Neuronal stem cell (in vitro differentiated cells): ENCODE measurements at regions not wholly inside any gene's neighbourhood (a gene's known extent, or its start where the extent isn't known, plus 50 kb on each side); places are given as distances from the start of the nearest gene placed in this dataset.
A peak's percentile ranks its signal among the peaks of the same experiment; 100 is the strongest.

Experiments
- DNase-seq: peaks from one replicate; pipeline ENCODE4 v3.0.0-alpha.2; 2013; ENCODE audit warnings: low spot score
- H2AFZ ChIP-seq: one replicate; pipeline ENCODE4 v1.6.1; 2013; ENCODE audit warnings: mild to moderate bottlenecking, low read length, inconsistent platforms
- H2AK5ac ChIP-seq: 2 replicates; pipeline ENCODE4 v1.6.1; 2013; ENCODE audit warnings: low read depth, mild to moderate bottlenecking, inconsistent platforms, low read length, moderate library complexity, mixed read lengths
- H2BK120ac ChIP-seq: 2 replicates; pipeline ENCODE4 v1.6.1; 2013; ENCODE audit warnings: low read depth, mild to moderate bottlenecking, inconsistent platforms, low read length, moderate library complexity, mixed read lengths
- H2BK12ac ChIP-seq: one replicate; pipeline ENCODE4 v1.6.1; 2013; ENCODE audit warnings: low read length, inconsistent platforms
- H2BK15ac ChIP-seq: 2 replicates; pipeline ENCODE4 v1.6.1; 2013; ENCODE audit warnings: mild to moderate bottlenecking, low read length, inconsistent platforms, mixed read lengths
- H2BK5ac ChIP-seq: one replicate; pipeline ENCODE4 v1.6.1; 2013; ENCODE audit warnings: inconsistent platforms, mild to moderate bottlenecking, low read length, moderate library complexity
- H3K14ac ChIP-seq: one replicate; pipeline ENCODE4 v1.6.1; 2013; ENCODE audit warnings: low read length, inconsistent platforms
- H3K18ac ChIP-seq: 2 replicates; pipeline ENCODE4 v1.6.1; 2013; ENCODE audit warnings: low read length, inconsistent platforms
- H3K23ac ChIP-seq: 2 replicates; pipeline ENCODE4 v1.6.1; 2013; ENCODE audit warnings: low read depth, mild to moderate bottlenecking, mixed read lengths, low read length, inconsistent platforms; ENCODE audit not compliant: poor library complexity
- H3K27ac ChIP-seq: replicated peaks from 3 replicates; pipeline ENCODE4 v1.5.1; 2013; ENCODE audit warnings: low read length, inconsistent platforms
- H3K27me3 ChIP-seq, 3 experiments: 2 replicates each; pipeline ENCODE4 v1.6.1; 2013; ENCODE audit warnings: low read length in 3 of 3, mild to moderate bottlenecking in 2 of 3, inconsistent platforms in 1 of 3, low read depth in 1 of 3, mixed read lengths in 1 of 3, moderate library complexity in 1 of 3; ENCODE audit not compliant: control insufficient read depth in 3 of 3, insufficient read depth in 3 of 3
- H3K36me3 ChIP-seq, 2 donors: replicated peaks in 1 of 2; 2 replicates each; pipeline ENCODE4 v1.6.1; 2013; ENCODE audit warnings: low read length in 2 of 2; ENCODE audit not compliant: control insufficient read depth in 2 of 2, insufficient read depth in 2 of 2
- H3K4ac ChIP-seq: 2 replicates; pipeline ENCODE4 v1.6.1; 2013; ENCODE audit warnings: inconsistent platforms, mild to moderate bottlenecking, low read length, moderate library complexity
- H3K4me1 ChIP-seq, 2 donors: 1 replicate in 1 of 2; 2 replicates in 1 of 2; pipeline ENCODE4 v1.6.1; 2013; ENCODE audit warnings: low read length in 2 of 2, low read depth in 1 of 2; ENCODE audit not compliant: control insufficient read depth in 2 of 2, insufficient read depth in 1 of 2
- H3K4me2 ChIP-seq: one replicate; pipeline ENCODE4 v1.6.1; 2013; ENCODE audit warnings: mild to moderate bottlenecking, low read length, inconsistent platforms; ENCODE audit not compliant: insufficient read depth, poor library complexity, severe bottlenecking
- H3K4me3 ChIP-seq, 2 donors: 2 replicates each; pipeline ENCODE4 v1.5.1; 2013; ENCODE audit warnings: low read length in 2 of 2, mild to moderate bottlenecking in 2 of 2, inconsistent platforms in 1 of 2, moderate library complexity in 1 of 2
- H3K79me1 ChIP-seq: one replicate; pipeline ENCODE4 v1.6.1; 2013; ENCODE audit warnings: low read depth, mild to moderate bottlenecking, inconsistent platforms, low read length, moderate library complexity
- H3K9ac ChIP-seq: one replicate; pipeline ENCODE4 v1.6.1; 2013; ENCODE audit warnings: mild to moderate bottlenecking, low read depth, low read length, inconsistent platforms; ENCODE audit not compliant: poor library complexity
- H3K9me3 ChIP-seq, 2 donors: replicated peaks in 1 of 2; 2 replicates each; pipeline versions ENCODE3 to v1.6.1; 2013; ENCODE audit warnings: low read length in 2 of 2, mild to moderate bottlenecking in 2 of 2, inconsistent platforms in 1 of 2, low read depth in 1 of 2, mixed read lengths in 1 of 2, moderate library complexity in 1 of 2; ENCODE audit not compliant: control insufficient read depth in 2 of 2, insufficient read depth in 1 of 2
- H4K8ac ChIP-seq: one replicate; pipeline ENCODE4 v1.6.1; 2013; ENCODE audit warnings: low read depth, mild to moderate bottlenecking, inconsistent platforms, low read length, moderate library complexity
- H4K91ac ChIP-seq: one replicate; pipeline ENCODE4 v1.6.1; 2013; ENCODE audit warnings: low read length, low read depth, mild to moderate bottlenecking, inconsistent platforms; ENCODE audit not compliant: poor library complexity
- WGBS, 2 donors: extraction: QIAGEN DNeasy Blood & Tissue Kit; methylation state at CpG; one replicate each; pipeline ENCODE4 v1.1.7; 2013; ENCODE audit warnings: missing lambda C conversion rate in 2 of 2, mixed read lengths in 1 of 2; ENCODE audit not compliant: insufficient read length in 2 of 2, insufficient replicate concordance in 1 of 2; ENCODE audit errors: extremely low coverage in 2 of 2; 5-methylcytosine and 5-hydroxymethylcytosine counted together

DNA sequence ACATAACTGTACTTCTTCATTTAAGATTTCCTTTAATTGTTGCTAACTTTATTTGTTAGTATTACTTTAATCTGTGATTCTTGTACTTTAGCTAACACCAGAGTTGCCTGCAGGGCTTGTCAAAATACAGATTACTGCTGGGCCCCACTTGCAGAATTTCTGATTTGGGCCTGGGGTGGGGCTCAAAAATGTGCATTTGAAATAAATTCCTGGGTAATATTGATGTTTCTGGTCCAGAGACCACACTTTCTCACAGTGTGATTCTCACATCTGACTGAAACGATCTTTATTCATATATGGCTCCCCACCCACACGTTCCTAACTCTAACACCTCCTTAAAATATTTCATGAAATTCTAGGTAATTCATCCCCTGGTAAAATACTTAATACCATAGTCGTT, 452.6 kb upstream of the ACVR2A start:
- Histone ChIP-seq H2AFZ (peak overlapping the region; percentile 56), H3K18ac (no peak overlapping the region), H3K4me1 (peaks cover 0 to 2% of the 10 kb centered on the region in 2 donors), H3K4me2 (no peak overlapping the region), H3K27me3 (no peaks in the 10 kb centered on the region), H4K8ac (no peak overlapping the region), H3K9ac (no peak overlapping the region), H4K91ac (no peak overlapping the region), H2BK15ac (no peak overlapping the region), H3K9me3 (no peaks in the 10 kb centered on the region), H3K4me3 (no peak overlapping the region), H3K23ac (no peak overlapping the region), H3K4ac (no peak overlapping the region), H2BK5ac (no peak overlapping the region), H3K79me1 (no peaks in the 10 kb centered on the region), H3K36me3 (no peaks in the 10 kb centered on the region), H3K14ac (no peak overlapping the region), H2BK12ac (no peak overlapping the region), H3K27ac (no peak overlapping the region), H2BK120ac (no peak overlapping the region), H2AK5ac (no peak overlapping the region)
- no peak for DNase-seq
- 100% methylated on average over 1 of the region's 3 CpGs; no CpG with 5 or more reads in 1 of the 2 donors for WGBS, 2 donors

DNA sequence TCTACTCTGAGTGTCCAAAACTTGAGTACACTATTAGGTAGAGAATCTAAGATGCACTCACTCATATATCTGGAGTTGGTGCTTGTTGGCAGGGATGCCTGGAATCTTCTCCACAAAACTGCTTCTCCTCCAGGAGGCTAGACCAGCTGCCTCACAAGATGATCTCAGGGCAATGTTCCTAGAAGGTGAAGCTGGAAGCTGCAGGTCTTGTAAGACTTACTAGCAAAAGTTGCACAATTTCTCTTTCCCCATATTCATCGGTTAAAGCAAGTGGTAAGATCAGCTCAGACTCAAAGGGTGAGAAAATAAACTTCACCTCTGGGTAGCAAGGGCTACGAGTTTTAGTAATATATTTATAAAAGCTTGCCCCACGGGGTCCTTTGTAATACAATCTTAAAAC, 454.4 kb upstream of the ACVR2A start:
- no peak overlapping the region for H3K23ac ChIP-seq
- no peaks in the 10 kb centered on the region for H3K36me3 ChIP-seq
- H2BK120ac ChIP-seq, result no peak overlapping the region
- H3K9ac ChIP-seq, result no peak overlapping the region
- no peak overlapping the region for H2BK12ac ChIP-seq
- no peak overlapping the region for H2AK5ac ChIP-seq
- WGBS, 2 donors, result no CpG with 5 or more reads among the region's 3 CpGs
- H4K91ac ChIP-seq, result no peak overlapping the region
- no peaks in the 10 kb centered on the region for H3K79me1 ChIP-seq
- no peak overlapping the region for H3K4ac ChIP-seq
- H3K9me3 ChIP-seq, result no peaks in the 10 kb centered on the region
- H3K18ac ChIP-seq, result no peak overlapping the region
- no peak overlapping the region for H2BK15ac ChIP-seq
- no peaks in the 10 kb centered on the region for H3K27me3 ChIP-seq
- no peak overlapping the region for H3K27ac ChIP-seq
- H3K4me1 ChIP-seq, result peaks cover 0 to 2% of the 10 kb centered on the region in 2 donors
- H3K14ac ChIP-seq, result no peak overlapping the region
- H3K4me2 ChIP-seq, result no peak overlapping the region
- no peak overlapping the region for H2AFZ ChIP-seq
- no peak overlapping the region for H3K4me3 ChIP-seq
- DNase-seq, result no peak
- H2BK5ac ChIP-seq, result no peak overlapping the region
- no peak overlapping the region for H4K8ac ChIP-seq

DNA sequence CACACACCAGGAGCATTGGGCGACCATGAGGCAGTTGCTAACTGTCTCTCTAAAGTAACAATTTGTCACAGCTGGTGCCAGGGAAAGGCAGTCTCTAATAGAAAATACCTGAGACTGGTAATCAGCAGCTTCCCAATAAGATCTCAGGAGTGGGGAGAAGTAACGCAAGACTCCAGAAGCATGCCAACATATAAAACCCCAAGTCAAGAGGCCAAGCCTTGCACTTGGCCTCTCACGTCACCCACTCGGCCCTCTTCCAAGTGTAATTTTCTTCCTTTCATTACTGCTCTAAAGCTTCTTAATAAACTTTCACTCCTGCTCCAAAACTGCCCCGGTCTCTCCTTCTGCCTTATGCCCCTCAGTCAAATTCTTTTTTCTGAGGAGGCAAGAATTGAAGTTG, 455.6 kb upstream of the ACVR2A start:
- Histone ChIP-seq H3K4me1 (peaks cover 0 to 2% of the 10 kb centered on the region in 2 donors), H3K36me3 (no peaks in the 10 kb centered on the region), H3K14ac (no peak overlapping the region), H3K27ac (no peak overlapping the region), H4K91ac (no peak overlapping the region), H3K27me3 (no peaks in the 10 kb centered on the region), H2BK15ac (no peak overlapping the region), H3K4ac (no peak overlapping the region), H3K4me3 (no peak overlapping the region), H3K9ac (no peak overlapping the region), H3K79me1 (no peaks in the 10 kb centered on the region), H2BK5ac (no peak overlapping the region), H3K4me2 (no peak overlapping the region), H4K8ac (no peak overlapping the region), H2AK5ac (no peak overlapping the region), H3K23ac (no peak overlapping the region), H3K9me3 (no peaks in the 10 kb centered on the region), H2BK120ac (no peak overlapping the region), H2AFZ (peak overlapping the region; percentile 15), H3K18ac (no peak overlapping the region), H2BK12ac (no peak overlapping the region)
- DNase-seq, result no peak
- WGBS, 2 donors, result no CpG with 5 or more reads among the region's 5 CpGs

DNA sequence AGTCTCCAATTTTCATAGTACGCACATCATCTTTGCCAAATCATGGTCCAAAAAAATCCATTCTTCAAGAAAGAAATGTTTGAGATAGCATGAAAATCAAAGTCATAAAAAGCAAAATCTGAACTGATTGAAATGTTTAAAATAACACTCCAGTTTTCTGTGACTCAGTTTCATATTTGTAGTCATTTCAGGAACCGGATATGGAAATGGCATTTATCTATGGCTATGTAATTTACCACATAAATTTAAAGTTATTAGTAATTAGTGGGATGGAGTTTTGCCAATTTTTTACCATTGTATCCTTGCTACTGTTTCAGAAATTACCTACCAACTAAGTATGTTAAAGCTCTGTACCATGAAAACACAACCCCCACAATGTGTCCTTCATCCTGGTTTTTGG, 456.6 kb upstream of the ACVR2A start:
- no peak overlapping the region for H3K4ac ChIP-seq
- no peak overlapping the region for H3K9ac ChIP-seq
- no peak overlapping the region for H2BK5ac ChIP-seq
- no peaks in the 10 kb centered on the region for H3K79me1 ChIP-seq
- H2BK120ac ChIP-seq, result no peak overlapping the region
- no peaks in the 10 kb centered on the region for H3K27me3 ChIP-seq
- no peak overlapping the region for H2BK12ac ChIP-seq
- no peaks in the 10 kb centered on the region for H3K36me3 ChIP-seq
- H4K8ac ChIP-seq, result no peak overlapping the region
- no peak overlapping the region for H4K91ac ChIP-seq
- H3K9me3 ChIP-seq, result no peaks in the 10 kb centered on the region
- H3K14ac ChIP-seq, result no peak overlapping the region
- DNase-seq, result no peak
- H3K4me1 ChIP-seq, result peaks cover 0 to 2% of the 10 kb centered on the region in 2 donors
- H2AK5ac ChIP-seq, result no peak overlapping the region
- no peak overlapping the region for H3K4me2 ChIP-seq
- no peak overlapping the region for H3K27ac ChIP-seq
- H2BK15ac ChIP-seq, result no peak overlapping the region
- H3K23ac ChIP-seq, result no peak overlapping the region
- no CpG with 5 or more reads among the region's 2 CpGs for WGBS, 2 donors
- no peak overlapping the region for H3K4me3 ChIP-seq
- H2AFZ ChIP-seq, result no peak overlapping the region
- no peak overlapping the region for H3K18ac ChIP-seq
